ENCODE measurements at regions not wholly inside any gene's neighbourhood (a gene's known extent, or its start where the extent isn't known, plus 50 kb on each side); places are given as distances from the start of the nearest gene placed in this dataset.

GRCh38 chr21:43302062-43302700 is 124.8 kb downstream of the SIK1 start:
- DNase-seq: no peak

DNA sequence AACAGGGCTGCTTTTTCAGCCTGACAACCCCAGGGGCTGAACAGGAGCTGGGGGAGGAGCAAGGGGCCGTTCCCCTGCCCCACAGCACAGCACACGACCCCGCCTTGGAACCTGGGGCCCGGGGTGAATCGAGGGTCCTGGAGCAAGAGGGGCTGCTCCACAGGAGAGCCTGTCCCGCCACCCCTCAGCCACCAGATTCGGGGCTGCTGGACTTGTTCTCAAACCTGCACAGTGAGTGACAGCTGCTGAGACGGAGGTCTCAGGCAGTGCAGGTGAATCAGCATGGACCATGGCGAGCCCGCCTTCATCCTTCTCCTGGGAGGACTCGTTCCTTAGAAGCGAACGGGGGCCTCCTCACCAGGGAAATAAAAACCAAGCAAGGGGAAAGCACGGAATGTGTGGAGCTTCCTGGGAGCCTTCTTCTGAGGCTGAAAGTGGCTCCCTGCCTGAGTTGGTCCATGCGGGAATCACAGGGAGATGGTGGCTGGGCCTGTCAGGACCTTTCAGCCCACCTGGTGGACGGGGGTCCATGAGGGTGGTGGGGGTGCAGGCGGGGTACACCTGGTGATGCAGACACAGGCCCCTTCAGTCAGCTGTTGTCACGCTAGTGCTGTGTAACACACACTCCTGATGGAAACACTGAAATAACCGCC is 125.4 kb downstream of the SIK1 start:
- no peak for DNase-seq

GRCh38 chr21:43300496-43301408 is 126.2 kb downstream of the SIK1 start:
- DNase-seq: peak; percentile 62

- DNase-seq: no peak
Measured at GRCh38 chr21:43299441-43300277, 127.3 kb downstream of the SIK1 start.

GRCh38 chr21:43298546-43299440 is 128.1 kb downstream of the SIK1 start:
- no peak for DNase-seq

GRCh38 chr21:43297989-43298388 is 128.9 kb downstream of the SIK1 start:
- no peak for DNase-seq

DNA sequence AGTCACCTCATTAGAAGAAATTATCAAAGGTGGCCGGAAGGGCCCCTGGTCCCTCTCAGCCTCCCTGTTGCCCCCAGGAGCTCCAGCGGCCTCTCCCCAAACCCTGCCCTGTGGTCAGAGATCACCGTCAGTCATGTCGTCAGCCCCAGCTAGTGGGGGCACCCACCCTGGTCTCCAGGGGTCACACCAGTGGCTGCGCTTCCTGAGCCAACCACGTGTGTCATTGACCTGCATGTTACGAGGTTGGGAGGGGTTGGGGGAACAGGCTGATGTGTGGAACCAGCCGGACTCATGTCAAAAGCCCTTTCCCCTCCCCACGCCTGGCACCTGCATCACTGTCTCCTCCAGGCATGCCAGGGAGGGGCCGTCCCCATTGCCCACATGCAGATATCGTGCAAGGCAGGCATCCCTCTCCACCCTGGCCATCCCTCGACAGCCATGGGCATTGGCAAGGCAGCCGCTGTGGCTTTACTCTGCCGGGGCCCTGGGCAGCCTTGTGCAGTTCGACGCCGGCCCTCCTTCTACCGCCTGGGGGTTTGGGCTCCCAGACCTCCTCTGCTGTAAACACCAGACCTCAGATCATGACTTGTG is 128.7 kb downstream of the CRYAA start:
- DNase-seq: no peak

- no peak for DNase-seq
Measured at GRCh38 chr21:43295066-43295958, 126.5 kb downstream of the CRYAA start.

GRCh38 chr21:43294194-43294902 is 125.5 kb downstream of the CRYAA start:
- no peak for DNase-seq

DNA sequence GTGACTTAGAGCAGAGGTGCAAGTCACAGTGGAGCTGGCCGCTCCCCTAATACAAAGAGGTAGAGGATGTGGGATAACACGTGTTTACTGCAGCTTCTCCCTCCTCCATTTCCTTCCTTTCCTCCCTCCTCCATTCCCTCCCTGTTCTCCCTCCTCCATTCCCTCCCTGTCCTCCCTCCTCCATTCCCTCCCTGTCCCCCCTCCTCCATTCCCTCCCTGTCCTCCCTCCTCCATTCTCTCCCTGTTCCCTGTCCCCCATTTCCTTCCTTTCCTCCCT is 124.0 kb downstream of the CRYAA start:
- no peak for DNase-seq

GRCh38 chr21:43292041-43292865 is 123.4 kb downstream of the CRYAA start:
- no peak for DNase-seq

GRCh38 chr21:43291347-43291950 is 122.6 kb downstream of the CRYAA start:
- no peak for DNase-seq

DNA sequence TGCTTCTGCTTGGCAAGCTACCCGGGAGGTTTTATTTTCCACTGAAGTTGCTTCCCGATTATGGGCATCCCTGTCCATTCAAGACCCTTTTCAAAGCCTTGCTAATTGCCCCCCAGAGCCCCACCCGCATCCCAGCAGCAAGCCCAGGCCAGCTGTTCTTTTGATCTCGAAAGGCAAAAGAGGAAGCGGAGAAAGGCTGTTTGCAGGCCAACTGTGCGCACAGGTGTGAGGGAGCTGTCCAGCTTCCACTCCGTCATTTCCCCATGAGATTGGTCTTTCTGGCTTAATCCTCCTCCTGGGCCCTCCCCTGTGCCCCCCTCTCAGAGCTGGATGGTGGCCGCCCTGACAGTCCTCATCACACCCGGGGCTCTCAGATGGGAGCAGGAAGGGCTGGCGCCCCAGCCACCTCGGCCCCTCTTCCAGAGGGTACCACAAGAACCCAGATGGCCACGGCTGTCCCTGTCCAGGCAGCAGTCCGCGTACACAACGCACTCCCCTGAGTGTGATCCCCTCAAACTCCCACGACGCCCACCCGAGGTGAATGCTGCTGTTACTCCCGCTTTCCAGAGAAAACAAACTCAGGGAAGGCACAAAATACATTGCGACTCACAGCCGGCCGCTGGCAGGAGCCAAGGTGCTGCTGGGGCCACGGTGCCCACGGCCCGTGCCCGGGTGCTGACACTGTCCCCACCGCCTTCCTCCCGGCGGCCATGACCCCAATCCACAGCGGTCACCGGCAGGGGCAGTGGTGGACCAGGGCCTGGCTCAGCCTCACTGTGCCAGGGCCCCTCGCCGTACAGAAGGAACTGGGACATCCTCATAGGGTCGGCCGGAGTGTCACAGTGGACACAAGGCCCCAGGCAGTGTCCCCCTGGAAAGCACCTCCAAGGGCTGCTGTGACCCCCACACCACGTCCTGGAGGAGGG is 121.9 kb downstream of the CRYAA start:
- DNase-seq: no peak

DNA sequence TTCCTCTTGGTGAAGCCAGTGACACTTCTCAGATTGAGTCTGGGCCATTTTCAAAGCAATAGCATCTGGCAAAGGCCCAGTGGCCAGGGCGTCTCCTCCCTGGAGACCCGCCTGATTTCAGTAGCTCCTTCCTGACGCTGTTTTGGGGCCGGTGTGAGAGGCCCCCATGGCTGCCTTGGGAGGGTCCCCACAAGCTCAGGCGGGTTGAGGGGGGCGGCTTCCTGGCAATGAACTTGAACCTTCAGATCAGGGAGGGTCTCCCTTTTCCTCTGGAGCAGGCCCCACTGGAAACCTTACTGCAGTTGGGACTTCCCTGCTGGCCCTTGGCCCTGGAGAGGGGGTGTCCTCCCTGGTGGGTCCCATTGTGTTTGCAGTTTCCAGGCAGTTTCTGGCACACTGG is 121.2 kb downstream of the CRYAA start:
- no peak for DNase-seq

GRCh38 chr21:43289442-43289841 is 120.6 kb downstream of the CRYAA start:
- no peak for DNase-seq

- no peak for DNase-seq
Measured at GRCh38 chr21:43287795-43288755, 119.3 kb downstream of the CRYAA start.

Data from right kidney (tissue), 1 donor.